ENCODE measurements at regions not wholly inside any gene's neighbourhood (a gene's known extent, or its start where the extent isn't known, plus 50 kb on each side); places are given as distances from the start of the nearest gene placed in this dataset.
"Not testable (repeated sequence)": the region's sequence is repeated elsewhere in the genome, so short reads cannot be mapped to it uniquely, and the experiment has no call there.

- no peak overlapping the region for H3K27ac ChIP-seq (replicated peaks)
- peaks cover 10% of the 10 kb centered on the region for H3K27me3 ChIP-seq (ENCODE audit: low read depth)
- H3K9me3 ChIP-seq (replicated peaks), result no peaks in the 10 kb centered on the region
- no peak for TF ChIP-seq CTCF (IDR thresholded peaks at IDR 0.05; ENCODE audit: borderline replicate concordance)
- no peak overlapping the region for H3K4me3 ChIP-seq
- H3K36me3 ChIP-seq, result no peaks in the 10 kb centered on the region
- peak; percentile 45 for DNase-seq
- peaks cover 4% of the 10 kb centered on the region for H3K4me1 ChIP-seq
- intact Hi-C loops (cut with micrococcal nuclease), result no loop called here
Observed at GRCh38 chr10:11691319-11691755, 50.8 kb upstream of the ECHDC3 start.

DNA sequence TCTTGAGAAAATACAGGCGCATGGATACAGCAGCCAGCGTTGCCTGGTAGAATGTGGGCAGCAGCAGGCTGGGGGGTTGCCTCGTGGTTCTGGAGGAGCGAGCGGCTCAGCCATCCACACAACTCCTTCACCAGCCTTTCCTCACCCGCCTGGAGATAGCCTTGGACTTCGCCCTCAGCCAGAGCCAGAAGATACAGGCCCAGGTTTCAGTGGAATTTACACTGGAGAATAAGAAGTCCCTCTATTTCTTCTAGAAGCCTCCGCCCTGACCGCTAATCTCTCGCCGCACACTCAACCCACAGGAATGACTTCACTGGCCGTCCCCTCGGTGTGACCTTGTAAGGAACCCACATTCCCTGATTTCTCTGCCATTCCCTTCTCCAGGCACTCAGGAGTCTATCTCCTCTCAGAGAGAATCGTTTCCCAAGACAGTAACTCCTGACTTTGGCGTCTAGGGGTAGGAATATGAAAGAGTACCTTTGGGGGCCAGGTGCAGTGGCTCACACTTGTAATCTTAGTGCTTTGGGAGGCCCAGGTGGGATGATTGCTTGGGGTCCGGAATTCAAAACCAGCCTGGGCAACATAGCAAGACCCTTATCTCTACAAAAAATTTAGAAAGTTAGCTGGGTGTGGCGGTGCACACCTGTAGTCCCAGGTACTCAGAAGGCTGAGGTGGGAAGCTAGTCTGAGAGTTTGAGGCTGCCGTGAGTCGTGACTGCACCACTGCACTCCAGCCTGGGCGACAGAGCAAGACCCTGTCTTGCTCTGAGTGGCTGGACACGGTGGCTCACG lies 52.0 kb upstream of the ECHDC3 start:
- DNase-seq, result no peak
- Histone ChIP-seq H3K4me3 (no peak overlapping the region), H3K27ac (replicated peaks) (no peak overlapping the region), H3K4me1 (peaks cover 15% of the 10 kb centered on the region), H3K27me3 (ENCODE audit: low read depth) (peaks cover 10% of the 10 kb centered on the region), H3K9me3 (replicated peaks) (no peaks in the 10 kb centered on the region), H3K36me3 (no peaks in the 10 kb centered on the region)
- TF ChIP-seq CTCF (IDR thresholded peaks at IDR 0.05; ENCODE audit: borderline replicate concordance), result no peak
- intact Hi-C loops (cut with micrococcal nuclease), result no loop called here

DNA sequence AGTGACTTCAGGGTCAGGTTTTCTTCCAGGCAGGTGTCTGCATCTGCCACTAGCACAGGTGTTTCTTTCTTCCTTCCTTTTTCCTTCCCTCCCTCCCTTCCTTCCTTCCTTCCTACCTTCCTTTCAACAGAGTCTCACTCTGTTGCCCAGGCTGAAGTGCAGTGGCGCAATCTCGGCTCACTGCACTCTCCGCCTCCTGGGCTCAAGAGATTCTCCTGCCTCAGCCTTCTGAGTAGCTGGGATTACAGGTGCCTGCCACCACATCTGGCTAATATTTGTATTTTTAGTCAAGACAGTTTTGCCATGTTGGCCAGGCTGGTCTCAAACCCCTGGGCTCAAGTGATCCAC lies 53.8 kb upstream of the ECHDC3 start:
- intact Hi-C loops (cut with micrococcal nuclease); H3K36me3 ChIP-seq; H3K27ac ChIP-seq (replicated peaks); DNase-seq; H3K9me3 ChIP-seq (replicated peaks); H3K4me3 ChIP-seq: not testable (repeated sequence)
- H3K27me3 ChIP-seq (ENCODE audit: low read depth), result peaks cover 12% of the 10 kb centered on the region
- peaks cover 29% of the 10 kb centered on the region for H3K4me1 ChIP-seq

DNA sequence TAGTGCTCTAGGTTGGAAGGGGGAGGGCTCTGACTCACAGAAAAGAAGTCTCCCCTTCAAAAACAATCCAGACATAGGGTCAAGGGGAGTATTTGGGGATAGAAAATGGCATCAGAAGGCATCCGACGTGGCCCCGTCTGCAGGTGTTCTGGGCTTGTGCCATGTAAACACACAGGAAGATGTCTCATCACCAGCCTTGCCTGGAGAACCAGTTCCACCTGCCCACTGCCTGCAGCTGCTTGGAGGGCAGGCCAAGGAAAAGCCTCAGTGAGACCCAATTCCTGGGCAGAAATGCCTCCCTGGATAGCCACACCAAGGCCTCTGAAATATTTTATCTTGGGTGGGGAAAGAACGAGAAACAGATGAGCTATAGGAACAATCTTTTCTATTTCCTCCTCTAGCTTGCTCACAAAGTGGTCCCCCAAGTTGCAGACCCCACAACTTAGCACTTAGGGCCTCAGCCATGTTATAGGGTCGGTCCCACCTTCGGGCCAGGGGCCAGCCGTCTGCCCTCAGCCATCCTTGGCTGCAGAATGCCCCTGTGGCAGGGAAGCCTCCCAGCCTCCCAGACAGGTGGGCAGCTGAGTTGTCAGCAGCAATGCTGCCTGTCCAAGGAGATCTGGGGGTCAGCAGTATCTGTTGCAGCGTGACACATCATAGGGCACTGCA lies 54.3 kb upstream of the ECHDC3 start:
- Histone ChIP-seq H3K4me1 (peaks cover 34% of the 10 kb centered on the region), H3K27ac (replicated peaks) (no peak overlapping the region), H3K36me3 (no peaks in the 10 kb centered on the region), H3K4me3 (no peak overlapping the region), H3K9me3 (replicated peaks) (no peaks in the 10 kb centered on the region), H3K27me3 (ENCODE audit: low read depth) (peaks cover 13% of the 10 kb centered on the region)
- DNase-seq, result no peak
- TF ChIP-seq CTCF (IDR thresholded peaks at IDR 0.05; ENCODE audit: borderline replicate concordance), result no peak
- intact Hi-C loops (cut with micrococcal nuclease), result no loop called here

DNA sequence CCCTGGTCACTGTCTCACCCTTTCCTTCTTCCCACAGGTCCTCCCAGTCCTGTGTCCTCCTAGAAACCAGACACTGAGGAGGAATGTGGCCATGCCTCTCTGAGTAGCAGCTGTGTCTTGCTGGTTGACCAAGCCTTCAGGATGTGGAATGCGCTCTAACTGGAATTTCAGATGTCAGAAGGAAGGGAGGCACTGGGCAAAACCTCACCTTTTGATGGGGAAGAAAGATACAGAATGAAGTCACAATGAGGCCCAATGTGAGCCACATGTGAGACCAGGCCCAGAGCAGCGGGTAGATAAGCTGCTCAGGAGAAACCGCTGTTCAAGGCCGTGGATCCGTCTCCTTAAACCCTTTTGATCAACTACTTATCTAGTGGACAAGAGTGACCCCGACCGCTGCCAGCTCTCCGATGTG lies 54.8 kb upstream of the ECHDC3 start:
- intact Hi-C loops (cut with micrococcal nuclease), result no loop called here
- H3K9me3 ChIP-seq (replicated peaks), result no peaks in the 10 kb centered on the region

More for the DNA sequence above, 54.8 kb upstream of the ECHDC3 start:
- Histone ChIP-seq H3K36me3 (no peaks in the 10 kb centered on the region), H3K4me1 (peaks cover 36% of the 10 kb centered on the region), H3K4me3 (no peak overlapping the region), H3K27me3 (ENCODE audit: low read depth) (peaks cover 13% of the 10 kb centered on the region), H3K27ac (replicated peaks) (no peak overlapping the region)
- DNase-seq, result no peak
- TF ChIP-seq CTCF (IDR thresholded peaks at IDR 0.05; ENCODE audit: borderline replicate concordance), result no peak

Measured in left ventricle myocardium inferior (tissue), 1 donor.